Testis (tissue), 2 donors: ENCODE measurements at regions not wholly inside any gene's neighbourhood (a gene's known extent, or its start where the extent isn't known, plus 50 kb on each side); places are given as distances from the start of the nearest gene placed in this dataset.

Experiments
- DNase-seq: peaks from one replicate; pipeline ENCODE4 v3.0.0-alpha.2; 2019
- H3K27ac ChIP-seq, 2 donors: fragments of 200-600 bp; sonication (generic); one replicate each; pipeline ENCODE4 v1.5.1; 2019
- H3K27me3 ChIP-seq: fragments of 200-600 bp; sonication (generic); one replicate; pipeline ENCODE4 v1.5.1; 2019
- H3K36me3 ChIP-seq: fragments of 200-600 bp; sonication (generic); one replicate; pipeline ENCODE4 v1.5.1; 2017; ENCODE audit warnings: low read depth; ENCODE audit errors: missing control alignments
- H3K4me1 ChIP-seq: fragments of 200-600 bp; sonication (generic); one replicate; pipeline ENCODE4 v1.5.1; 2019
- H3K4me3 ChIP-seq, 2 donors: fragments of 200-600 bp; sonication (generic); one replicate each; pipeline ENCODE4 v1.5.1; 2017 to 2019
- H3K9me3 ChIP-seq: fragments of 200-600 bp; sonication (generic); one replicate; pipeline ENCODE4 v1.5.1; 2017
- CTCF ChIP-seq, 3 experiments: fragments of 450-650 bp in 2 of 3; fragments of 200-600 bp in 1 of 3; sonication (generic) in 1 of 3; IDR thresholded peaks; one replicate each; pipeline ENCODE4 v1.5.1; 2016 to 2019; ENCODE audit warnings: antibody characterized with exemption in 3 of 3, mild to moderate bottlenecking in 2 of 3, moderate library complexity in 1 of 3
- POLR2A ChIP-seq: fragments of 450-650 bp; IDR thresholded peaks from one replicate; pipeline ENCODE4 v1.6.1; 2017; ENCODE audit warnings: antibody characterized with exemption, mild to moderate bottlenecking, moderate library complexity
- WGBS, 2 donors: methylation state at CpG; one replicate each; pipeline ENCODE4 v1.1.5; 2018; 5-methylcytosine and 5-hydroxymethylcytosine counted together
- intact Hi-C: fragments of 100-400 bp; cut with DNase I; formaldehyde crosslinking; loops from one replicate; pipeline ENCODE4 v1.15.1; 2023; ENCODE audit warnings: low total_unique reads

GRCh38 chr7:132034748-132035416 is 478.5 kb upstream of the PODXL start:
- H3K4me1 ChIP-seq: peaks cover 29% of the 10 kb centered on the region
- no peaks in the 10 kb centered on the region for H3K27me3 ChIP-seq
- H3K27ac ChIP-seq: peak overlapping the region; percentile 19 to 70
- H3K4me3 ChIP-seq: no peak overlapping the region
- 74 to 81% methylated on average over 6 of the region's 6 CpGs for WGBS, 2 donors
- no peak for DNase-seq
- H3K36me3 ChIP-seq: no peaks in the 10 kb centered on the region
- intact Hi-C loops: no loop called here
- TF ChIP-seq POLR2A (no peak), CTCF (IDR thresholded peaks at IDR 0.05) (no peak)
- no peaks in the 10 kb centered on the region for H3K9me3 ChIP-seq

DNA sequence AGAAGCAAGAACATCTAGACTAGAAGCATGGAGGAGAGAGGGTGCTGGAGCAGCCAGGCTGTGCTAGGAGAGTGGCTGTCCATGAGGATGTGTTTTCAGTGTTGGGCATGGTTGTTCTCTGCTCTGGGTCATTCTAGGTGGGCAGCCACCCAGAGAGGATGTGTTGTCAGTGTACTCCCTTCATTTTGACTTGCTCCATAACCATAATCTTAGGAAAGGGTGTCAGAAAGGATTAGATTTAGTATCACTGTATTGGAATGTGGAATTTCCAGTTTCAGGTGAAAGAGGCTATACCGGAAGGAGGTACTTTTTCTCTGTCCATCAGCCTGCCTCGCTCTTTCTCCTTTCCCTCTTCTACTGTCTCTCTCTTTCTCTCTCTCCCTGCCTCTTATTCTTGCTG is 474.5 kb upstream of the PODXL start:
- Histone ChIP-seq H3K4me3 (no peak overlapping the region), H3K27me3 (no peaks in the 10 kb centered on the region), H3K4me1 (peaks cover 27% of the 10 kb centered on the region), H3K9me3 (no peaks in the 10 kb centered on the region), H3K27ac (peak overlapping the region in 1 of 2 donors; percentile 31), H3K36me3 (no peaks in the 10 kb centered on the region)
- whole genome bisulfite sequencing, 2 donors: 77 to 81% methylated on average over 2 of the region's 2 CpGs
- TF ChIP-seq CTCF (IDR thresholded peaks at IDR 0.05) (no peak), POLR2A (no peak)
- no peak for DNase-seq
- intact Hi-C loops: no loop called here

GRCh38 chr7:132030086-132030568 is 473.7 kb upstream of the PODXL start:
- H3K27ac ChIP-seq: no peak overlapping the region
- no peaks in the 10 kb centered on the region for H3K9me3 ChIP-seq
- DNase-seq: peak; percentile 79
- peaks cover 21% of the 10 kb centered on the region for H3K4me1 ChIP-seq
- no peaks in the 10 kb centered on the region for H3K36me3 ChIP-seq
- intact Hi-C loops: no loop called here
- TF ChIP-seq POLR2A (no peak), CTCF (IDR thresholded peaks at IDR 0.05) (no peak)
- no peaks in the 10 kb centered on the region for H3K27me3 ChIP-seq
- no peak overlapping the region for H3K4me3 ChIP-seq
- 30 to 42% methylated on average over 3 of the region's 3 CpGs for WGBS, 2 donors

DNA sequence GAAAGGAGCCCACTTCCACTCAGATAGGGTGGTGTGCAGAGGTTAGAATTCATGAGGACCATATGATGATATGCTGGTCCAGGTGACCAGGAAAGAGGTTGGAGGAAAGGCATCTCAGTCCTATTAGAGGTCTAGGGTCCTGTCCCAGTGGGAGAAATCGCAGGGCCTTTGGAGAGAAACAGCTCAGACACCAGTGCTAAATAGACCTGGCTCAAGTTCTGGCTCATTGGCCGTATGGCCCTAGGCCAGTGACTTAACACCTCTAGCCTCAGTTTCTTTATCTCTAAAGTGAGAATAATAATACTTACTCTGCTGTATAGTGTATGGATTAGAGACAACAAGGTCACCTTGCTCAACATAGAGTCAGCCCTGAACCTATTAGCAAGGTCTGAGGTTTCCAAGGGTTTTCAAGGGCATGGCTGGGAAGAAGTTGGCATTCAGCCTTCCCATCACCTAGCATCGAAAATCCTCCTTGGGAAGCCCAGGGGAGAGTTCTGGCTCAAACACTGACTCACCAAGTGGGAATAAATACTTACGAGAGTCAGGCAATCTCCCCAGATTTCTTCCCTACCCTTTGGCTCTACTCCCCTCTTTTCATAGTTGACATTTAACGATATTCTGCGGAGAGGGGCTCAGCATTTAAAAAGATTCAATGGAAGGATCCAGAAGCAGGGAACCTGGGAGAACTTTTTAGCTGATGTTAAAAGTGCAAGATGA is 473.1 kb upstream of the PODXL start:
- no peak overlapping the region for H3K4me3 ChIP-seq
- H3K27me3 ChIP-seq: no peaks in the 10 kb centered on the region
- no peak for DNase-seq
- H3K36me3 ChIP-seq: no peaks in the 10 kb centered on the region
- WGBS, 2 donors: 47 to 48% methylated on average over 6 of the region's 6 CpGs
- intact Hi-C loops: no loop called here
- no peak overlapping the region for H3K27ac ChIP-seq
- TF ChIP-seq POLR2A: no peak
- no peak for TF ChIP-seq CTCF (IDR thresholded peaks at IDR 0.05)
- H3K9me3 ChIP-seq: no peaks in the 10 kb centered on the region
- H3K4me1 ChIP-seq: peaks cover 16% of the 10 kb centered on the region
